Midbrain (tissue), 1 donor: ENCODE measurements at regions not wholly inside any gene's neighbourhood (a gene's known extent, or its start where the extent isn't known, plus 50 kb on each side); places are given as distances from the start of the nearest gene placed in this dataset.

Source experiments
- DNase-seq: peaks from one replicate; lab custom pipeline; 2025; lab: John Stamatoyannopoulos, UW

DNA sequence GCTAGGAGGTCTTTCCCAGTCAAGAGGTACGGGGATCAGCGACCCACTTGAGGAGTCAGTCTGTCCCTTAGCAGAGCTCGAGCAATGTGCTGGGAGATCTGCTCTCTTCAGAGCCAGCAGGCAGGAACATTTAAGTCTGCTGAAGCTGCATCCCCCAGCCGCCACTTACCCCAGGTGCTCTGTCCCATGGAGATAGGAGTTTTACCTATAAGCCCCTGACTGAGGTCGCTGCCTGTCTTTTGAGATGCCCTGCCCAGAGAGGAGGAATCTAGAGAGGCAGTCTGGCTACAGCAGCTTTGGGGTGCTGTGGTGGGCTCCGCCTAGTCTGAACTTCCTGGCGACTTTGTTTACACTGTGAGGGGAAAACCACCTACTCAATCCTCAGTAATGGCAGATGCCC is 874.9 kb upstream of the FLRT2 start:
- no peak for DNase-seq

DNA sequence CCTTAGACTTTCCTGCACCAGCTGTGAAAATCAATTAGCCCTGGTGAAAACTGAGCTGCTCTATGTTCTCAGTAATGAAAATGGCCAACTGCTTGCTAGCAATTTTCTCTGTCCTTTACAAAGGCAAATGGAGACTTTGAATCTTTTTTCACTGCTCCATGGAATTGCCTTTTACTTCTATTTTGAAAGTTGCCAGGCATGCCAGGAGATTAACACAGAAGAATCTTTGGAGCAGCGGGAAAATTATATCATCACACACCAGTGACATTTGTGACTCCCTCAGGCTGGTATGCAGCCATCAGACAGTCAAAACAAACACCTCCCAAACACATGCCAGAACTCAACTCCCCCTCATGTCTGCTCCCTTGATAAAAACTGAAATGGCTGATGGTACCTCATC is 872.0 kb upstream of the FLRT2 start:
- no peak for DNase-seq

DNA sequence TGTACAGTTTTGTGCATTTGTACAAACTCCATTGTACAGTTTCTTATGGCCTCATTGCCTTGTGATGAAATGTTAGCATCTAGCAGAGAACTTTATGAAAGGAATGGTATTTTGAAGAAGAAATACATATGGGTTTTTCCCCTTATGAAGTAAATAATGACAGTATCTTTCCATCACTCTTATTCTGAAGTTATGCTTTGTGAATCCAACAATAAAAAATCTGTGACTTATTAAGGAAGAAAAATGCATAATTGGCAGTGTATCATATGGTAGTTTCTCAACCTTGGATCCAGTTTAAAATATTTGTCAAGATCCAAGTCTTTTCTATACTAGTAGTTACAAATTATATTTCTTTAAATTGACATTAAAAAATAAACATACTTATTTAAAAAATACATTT is 859.1 kb upstream of the FLRT2 start:
- DNase-seq = no peak

- DNase-seq = no peak
These were observed 858.2 kb upstream of the FLRT2 start for GRCh38 chr14:84671776-84672175.

GRCh38 chr14:84674636-84675035 is 855.3 kb upstream of the FLRT2 start:
- DNase-seq = no peak

GRCh38 chr14:84686550-84686949 is 843.4 kb upstream of the FLRT2 start:
- no peak for DNase-seq

GRCh38 chr14:84688297-84689025 is 841.5 kb upstream of the FLRT2 start:
- DNase-seq = no peak

- DNase-seq = no peak
These were observed 835.8 kb upstream of the FLRT2 start for GRCh38 chr14:84694161-84694560.

GRCh38 chr14:84704601-84705000 is 825.3 kb upstream of the FLRT2 start:
- DNase-seq = no peak

DNA sequence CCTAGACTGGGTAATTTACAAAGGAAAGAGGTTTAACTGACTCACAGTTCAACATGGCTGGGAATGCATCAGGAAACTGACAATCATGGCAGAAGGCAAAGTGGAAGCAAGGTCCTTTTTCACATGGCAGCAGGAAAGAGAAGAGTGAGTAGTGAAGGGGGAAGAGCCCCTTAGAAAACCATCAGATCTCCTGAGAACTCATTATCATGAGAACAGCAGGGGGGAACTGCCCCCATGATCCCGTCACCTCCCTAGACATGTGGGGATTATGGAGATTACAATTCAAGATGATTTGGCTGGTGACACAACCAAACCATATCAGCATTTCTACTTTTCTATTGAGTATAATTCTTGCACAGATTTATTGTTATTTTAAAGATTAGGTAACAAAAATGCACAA is 822.1 kb upstream of the FLRT2 start:
- no peak for DNase-seq

DNA sequence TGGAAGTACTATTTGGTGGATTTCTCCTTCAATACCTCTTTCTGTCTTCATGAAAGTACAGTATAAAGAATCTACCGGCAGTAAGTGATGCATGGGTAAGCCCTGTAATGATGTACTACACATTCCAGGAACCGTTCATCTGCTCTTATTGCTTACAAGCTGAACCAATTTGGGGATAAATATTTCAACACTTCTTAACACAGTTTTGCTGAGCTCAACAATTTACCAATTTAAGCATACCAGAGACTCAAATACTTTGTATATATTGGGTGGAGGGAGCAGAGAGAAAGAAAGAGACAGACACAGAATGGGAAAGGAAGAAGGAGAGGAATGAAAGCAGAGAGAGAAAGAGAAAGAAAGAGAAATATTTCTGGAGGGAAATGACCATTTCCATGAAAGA is 821.1 kb upstream of the FLRT2 start:
- DNase-seq = no peak

- no peak for DNase-seq
These were observed 803.5 kb upstream of the FLRT2 start for GRCh38 chr14:84726471-84726870.

- no peak for DNase-seq
These were observed 780.6 kb upstream of the FLRT2 start for GRCh38 chr14:84749191-84749955.

- DNase-seq = no peak
These were observed 779.7 kb upstream of the FLRT2 start for GRCh38 chr14:84750284-84750683.

GRCh38 chr14:84750763-84751554 is 779.0 kb upstream of the FLRT2 start:
- no peak for DNase-seq

- DNase-seq = no peak
These were observed 778.2 kb upstream of the FLRT2 start for GRCh38 chr14:84751745-84752144.

- no peak for DNase-seq
These were observed 769.3 kb upstream of the FLRT2 start for GRCh38 chr14:84760489-84761126.

GRCh38 chr14:84767434-84767833 is 762.5 kb upstream of the FLRT2 start:
- no peak for DNase-seq

DNA sequence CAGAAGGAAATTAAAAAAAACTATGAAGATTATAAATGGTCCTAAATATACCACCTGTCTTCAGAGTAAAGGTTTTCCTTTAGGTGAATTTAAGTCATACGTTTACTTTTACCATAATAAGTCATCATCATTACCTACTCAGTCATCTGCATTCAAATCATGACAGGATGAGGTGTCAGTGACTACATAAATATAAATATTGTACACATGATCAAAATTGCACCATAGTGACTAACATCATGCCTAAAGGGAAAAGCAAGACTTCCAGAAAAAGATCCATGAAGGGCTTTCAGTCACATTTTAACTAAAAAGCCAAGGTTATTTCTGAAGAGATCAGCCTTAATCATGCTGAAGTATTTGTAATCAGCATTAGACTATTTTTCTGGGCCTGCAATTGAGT is 759.9 kb upstream of the FLRT2 start:
- no peak for DNase-seq

GRCh38 chr14:84777356-84777755 is 752.6 kb upstream of the FLRT2 start:
- no peak for DNase-seq

GRCh38 chr14:84782902-84783301 is 747.0 kb upstream of the FLRT2 start:
- no peak for DNase-seq

DNA sequence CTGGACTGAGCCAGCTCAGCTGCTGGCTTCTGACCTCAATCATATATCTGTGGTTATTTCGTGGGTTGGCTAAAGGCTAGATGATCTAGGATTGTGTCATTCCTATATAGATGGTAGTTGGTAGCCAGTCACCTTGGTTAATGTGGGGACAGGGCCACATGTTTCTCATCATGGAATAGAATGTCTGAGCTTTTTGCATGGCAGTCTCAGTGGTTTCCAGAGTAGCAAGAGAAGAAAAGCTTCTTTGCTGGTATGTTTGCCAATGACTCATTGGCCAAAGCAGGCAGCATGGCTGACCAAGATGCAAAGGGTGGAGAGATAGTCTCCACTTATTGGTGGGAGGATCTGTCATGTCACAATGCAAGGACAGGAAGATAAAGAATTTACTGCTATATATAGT is 746.4 kb upstream of the FLRT2 start:
- no peak for DNase-seq
